IMR-90 (cell line): ENCODE measurements at regions not wholly inside any gene's neighbourhood (a gene's known extent, or its start where the extent isn't known, plus 50 kb on each side); places are given as distances from the start of the nearest gene placed in this dataset.

Experiments
- ATAC-seq: fragments of 200-7000 bp; cut with Tn5 transposase; 2 replicates; pipeline ENCODE4 v1.9.1; 2020; ENCODE audit warnings: low read depth, mild to moderate bottlenecking, moderate library complexity
- BruUV-seq: library from RNA; stranded (reverse); fragments of 400-500 nt; replicated peaks from 2 replicates; lab custom pipeline; 2021; lab: Mats Ljungman, UMichigan
- CTCF ChIA-PET: fragments of 300-600 bp; formaldehyde crosslinking; extraction: SDS; loops from one replicate; lab custom pipeline; 2021; ENCODE audit warnings: antibody characterized with exemption; lab: Yijun Ruan, JAX
- POLR2A ChIA-PET: fragments of 300-600 bp; sonication (Branson Sonifier 250); formaldehyde crosslinking; loops from one replicate; lab custom pipeline; 2022; ENCODE audit warnings: antibody characterized with exemption; ENCODE audit not compliant: unreplicated experiment; lab: Charles Lee
- DNase-seq: peaks from one replicate; pipeline ENCODE4 v3.0.0; 2013
- H2AFZ ChIP-seq: replicated peaks from 2 replicates; pipeline ENCODE3; 2013; ENCODE audit warnings: low read length, mild to moderate bottlenecking; ENCODE audit not compliant: poor library complexity
- H2AK5ac ChIP-seq: 2 replicates; pipeline ENCODE4 v1.6.1; 2013; ENCODE audit warnings: low read depth, low read length, inconsistent platforms
- H2AK9ac ChIP-seq: replicated peaks from 2 replicates; pipeline ENCODE3; 2013; ENCODE audit warnings: mild to moderate bottlenecking, low read depth, low read length, moderate library complexity; ENCODE audit not compliant: poor library complexity
- H2BK120ac ChIP-seq: 2 replicates; pipeline ENCODE4 v1.6.1; 2013; ENCODE audit warnings: low read depth, low read length, inconsistent platforms
- H2BK15ac ChIP-seq: 3 replicates; pipeline ENCODE4 v1.6.1; 2013; ENCODE audit warnings: low read depth, low read length, inconsistent platforms
- H2BK20ac ChIP-seq: 2 replicates; pipeline ENCODE4 v1.6.1; 2013; ENCODE audit warnings: low read depth, mild to moderate bottlenecking, inconsistent platforms, low read length, moderate library complexity
- H2BK5ac ChIP-seq: 2 replicates; pipeline ENCODE4 v1.6.1; 2013; ENCODE audit warnings: mild to moderate bottlenecking, low read depth, low read length, inconsistent platforms; ENCODE audit not compliant: poor library complexity, severe bottlenecking
- H3K14ac ChIP-seq: replicated peaks from 2 replicates; pipeline ENCODE4 v1.6.1; 2013; ENCODE audit warnings: low read depth, low read length, inconsistent platforms
- H3K18ac ChIP-seq: 2 replicates; pipeline ENCODE4 v1.6.1; 2013; ENCODE audit warnings: low read depth, low read length, control low read depth
- H3K23ac ChIP-seq: 2 replicates; pipeline ENCODE4 v1.6.1; 2013; ENCODE audit warnings: low read depth, low read length, inconsistent platforms
- H3K27ac ChIP-seq: 2 replicates; pipeline ENCODE4 v1.5.1; 2013; ENCODE audit warnings: mild to moderate bottlenecking, control low read depth, low read length; ENCODE audit not compliant: insufficient read depth
- H3K27me3 ChIP-seq: 2 replicates; pipeline ENCODE4 v1.6.1; 2013; ENCODE audit warnings: low read length; ENCODE audit not compliant: control insufficient read depth, insufficient read depth
- H3K36me3 ChIP-seq: 2 replicates; pipeline ENCODE4 v1.6.1; 2013; ENCODE audit warnings: low read length, mixed read lengths; ENCODE audit not compliant: control insufficient read depth, insufficient read depth
- H3K4ac ChIP-seq: 2 replicates; pipeline ENCODE4 v1.6.1; 2013; ENCODE audit warnings: low read depth, low read length, inconsistent platforms
- H3K4me1 ChIP-seq: 2 replicates; pipeline ENCODE4 v1.6.1; 2013; ENCODE audit warnings: low read length, mixed read lengths; ENCODE audit not compliant: control insufficient read depth, insufficient read depth
- H3K4me2 ChIP-seq: 2 replicates; pipeline ENCODE4 v1.6.1; 2013; ENCODE audit warnings: low read depth, mild to moderate bottlenecking, control low read depth, low read length, moderate library complexity
- H3K4me3 ChIP-seq: 2 replicates; pipeline ENCODE4 v1.5.1; 2013; ENCODE audit warnings: low read depth, mild to moderate bottlenecking, control low read depth, low read length, moderate library complexity; ENCODE audit not compliant: insufficient read depth
- H3K56ac ChIP-seq: 2 replicates; pipeline ENCODE4 v1.6.1; 2013; ENCODE audit warnings: low read length, inconsistent platforms; ENCODE audit not compliant: insufficient read depth; ENCODE audit errors: extremely low read depth
- H3K79me1 ChIP-seq, 2 experiments: 2 replicates each; pipeline ENCODE4 v1.6.1; 2013; ENCODE audit warnings: low read length in 2 of 2, inconsistent platforms in 1 of 2, low read depth in 1 of 2
- H3K9ac ChIP-seq: 2 replicates; pipeline ENCODE4 v1.6.1; 2013; ENCODE audit warnings: low read depth, low read length, control low read depth
- H3K9me1 ChIP-seq: 2 replicates; pipeline ENCODE4 v1.6.1; 2013; ENCODE audit warnings: low read length, inconsistent platforms; ENCODE audit not compliant: insufficient read depth
- H3K9me3 ChIP-seq: 2 replicates; pipeline ENCODE4 v1.6.1; 2013; ENCODE audit warnings: low read length; ENCODE audit not compliant: control insufficient read depth, insufficient read depth
- H4K20me1 ChIP-seq: 2 replicates; pipeline ENCODE4 v1.6.1; 2013; ENCODE audit warnings: low read length, inconsistent platforms; ENCODE audit not compliant: insufficient read depth
- H4K5ac ChIP-seq: 2 replicates; pipeline ENCODE4 v1.6.1; 2013; ENCODE audit warnings: mild to moderate bottlenecking, low read depth, low read length, control low read depth
- H4K8ac ChIP-seq, 2 experiments: 2 replicates each; pipeline ENCODE4 v1.6.1; 2013; ENCODE audit warnings: low read depth in 2 of 2, low read length in 2 of 2, control low read depth in 1 of 2, inconsistent platforms in 1 of 2
- H4K91ac ChIP-seq: 2 replicates; pipeline ENCODE4 v1.6.1; 2013; ENCODE audit warnings: low read depth, low read length, inconsistent platforms; ENCODE audit not compliant: insufficient read depth
- CEBPB ChIP-seq: IDR thresholded peaks from 2 replicates; pipeline ENCODE4 v1.6.1; 2012; ENCODE audit warnings: low read depth, low read length, improper control_type of control experiment
- CHD1 ChIP-seq: IDR thresholded peaks from 2 replicates; pipeline ENCODE4 v1.6.1; 2012; ENCODE audit warnings: low read depth, low read length, improper control_type of control experiment
- ELK1 ChIP-seq: fragments of 150-350 bp; IDR thresholded peaks from 2 replicates; pipeline ENCODE4 v1.6.1; 2016; ENCODE audit warnings: low read depth, mild to moderate bottlenecking, low read length, moderate library complexity, borderline replicate concordance
- MAFK ChIP-seq: IDR thresholded peaks from 2 replicates; pipeline ENCODE4 v1.6.1; 2012; ENCODE audit warnings: low read depth, low read length, improper control_type of control experiment
- MXI1 ChIP-seq: IDR thresholded peaks from 2 replicates; pipeline ENCODE4 v1.6.1; 2012; ENCODE audit warnings: low read depth, mild to moderate bottlenecking, low read length, moderate library complexity, borderline replicate concordance
- NFE2L2 ChIP-seq: fragments of 150-350 bp; IDR thresholded peaks from 2 replicates; pipeline ENCODE4 v1.6.1; 2016; ENCODE audit warnings: low read depth, mild to moderate bottlenecking, low read length
- POLR2A ChIP-seq: IDR thresholded peaks from 2 replicates; pipeline ENCODE4 v1.6.1; 2012; ENCODE audit warnings: mild to moderate bottlenecking, low read depth, low read length
- RAD21 ChIP-seq: IDR thresholded peaks from 2 replicates; pipeline ENCODE4 v1.6.1; 2012; ENCODE audit warnings: low read length, improper control_type of control experiment
- RFX5 ChIP-seq: IDR thresholded peaks from 2 replicates; pipeline ENCODE4 v1.8.0; 2012; ENCODE audit warnings: low read depth, mild to moderate bottlenecking, low read length, moderate library complexity
- SMC3 ChIP-seq: fragments of 150-350 bp; IDR thresholded peaks from 2 replicates; pipeline ENCODE4 v1.6.1; 2016; ENCODE audit warnings: low read depth, mild to moderate bottlenecking, antibody characterized with exemption, low read length, moderate library complexity
- WGBS, 2 experiments: methylation state at CpG; one replicate each; pipeline versions ENCODE4 v1.1.5 to v1.1.7; 2013; ENCODE audit warnings: missing lambda C conversion rate in 2 of 2; ENCODE audit not compliant: insufficient read length in 1 of 2; ENCODE audit errors: extremely low coverage in 2 of 2; 5-methylcytosine and 5-hydroxymethylcytosine counted together
- dilution Hi-C: fragments of 300-500 bp; cut with HindIII; formaldehyde crosslinking; loops from one replicate; pipeline ENCODE4 v1.14.3; 2018; ENCODE audit warnings: low sequenced_read_pairs; ENCODE audit not compliant: unreplicated experiment
- in situ Hi-C: fragments of 300-500 bp; cut with MboI; formaldehyde crosslinking; loops from 3 replicates; pipeline ENCODE4 v1.14.3; 2019; ENCODE audit warnings: low sequenced_read_pairs, inconsistent platforms, mixed read lengths
- intact Hi-C: fragments of 100-400 bp; cut with micrococcal nuclease; formaldehyde crosslinking; loops from 2 replicates; pipeline ENCODE4 v1.10.0; 2022
- TF ChIP-seq, protein P1 (sequence below): conservative IDR thresholded peaks from 2 replicates; pipeline ENCODE4 v1.5.1; 2012; ENCODE audit warnings: mild to moderate bottlenecking, low read depth, low read length, improper control_type of control experiment

DNA sequence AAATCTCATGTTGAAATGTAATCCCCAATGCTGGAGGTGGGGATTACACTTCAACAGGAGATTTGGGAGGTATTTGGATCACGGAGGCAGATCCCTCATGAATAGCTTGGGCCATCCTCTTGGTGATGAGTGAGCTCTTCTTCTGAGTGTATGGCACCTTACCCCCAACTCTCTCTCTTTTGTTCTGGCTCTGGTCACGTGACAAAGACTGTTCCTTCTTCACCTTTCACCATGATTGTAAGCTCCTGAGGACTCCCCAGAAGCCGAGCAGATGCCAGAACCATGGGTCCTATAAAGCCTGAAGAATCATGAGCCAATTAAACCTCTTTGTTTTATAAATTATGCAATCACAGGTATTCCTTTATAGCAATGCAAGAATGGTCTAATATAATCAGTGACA lies 684.2 kb downstream of the LIG4 start:
- Histone ChIP-seq H4K20me1 (peaks cover 12% of the 10 kb centered on the region; the same call in 1 of the 2 replicates), H4K91ac (no peak overlapping the region), H3K4me2 (no peak overlapping the region), H3K79me1 (peaks cover 29 to 41% of the 10 kb centered on the region in 2 experiments), H4K5ac (no peak overlapping the region), H3K56ac (no peak overlapping the region), H3K23ac (no peak overlapping the region), H3K14ac (no peak overlapping the region), H3K36me3 (no peaks in the 10 kb centered on the region), H3K18ac (no peak overlapping the region), H3K4me1 (peaks cover 2% of the 10 kb centered on the region), H3K9me1 (no peaks in the 10 kb centered on the region; the same call in 1 of the 2 replicates), H3K9me3 (no peaks in the 10 kb centered on the region), H4K8ac (no peak overlapping the region), H2AK5ac (no peak overlapping the region), H2BK120ac (no peak overlapping the region), H2AK9ac (no peak overlapping the region), H3K4ac (no peak overlapping the region), H2BK20ac (no peak overlapping the region), H2AFZ (no peak overlapping the region), H2BK5ac (no peak overlapping the region), H3K27me3 (no peaks in the 10 kb centered on the region), H3K27ac (no peak overlapping the region), H2BK15ac (no peak overlapping the region), H3K4me3 (no peak overlapping the region), H3K9ac (no peak overlapping the region)
- ChIA-PET POLR2A (no interaction called here), CTCF (no interaction called here)
- no peak for ATAC-seq
- WGBS, 2 experiments, result 61% methylated on average over 2 of the region's 3 CpGs; no CpG with 5 or more reads in 1 of the 2 experiments
- in situ Hi-C loops, result no loop called here
- intact Hi-C loops, result no loop called here
- no peak for DNase-seq
- TF ChIP-seq ELK1 (no peak), MXI1 (no peak), NFE2L2 (no peak), RFX5 (no peak), RAD21 (no peak), CEBPB (no peak), POLR2A (no peak), MAFK (no peak), SMC3 (no peak), CHD1 (no peak)
- TF ChIP-seq, protein P1, sequence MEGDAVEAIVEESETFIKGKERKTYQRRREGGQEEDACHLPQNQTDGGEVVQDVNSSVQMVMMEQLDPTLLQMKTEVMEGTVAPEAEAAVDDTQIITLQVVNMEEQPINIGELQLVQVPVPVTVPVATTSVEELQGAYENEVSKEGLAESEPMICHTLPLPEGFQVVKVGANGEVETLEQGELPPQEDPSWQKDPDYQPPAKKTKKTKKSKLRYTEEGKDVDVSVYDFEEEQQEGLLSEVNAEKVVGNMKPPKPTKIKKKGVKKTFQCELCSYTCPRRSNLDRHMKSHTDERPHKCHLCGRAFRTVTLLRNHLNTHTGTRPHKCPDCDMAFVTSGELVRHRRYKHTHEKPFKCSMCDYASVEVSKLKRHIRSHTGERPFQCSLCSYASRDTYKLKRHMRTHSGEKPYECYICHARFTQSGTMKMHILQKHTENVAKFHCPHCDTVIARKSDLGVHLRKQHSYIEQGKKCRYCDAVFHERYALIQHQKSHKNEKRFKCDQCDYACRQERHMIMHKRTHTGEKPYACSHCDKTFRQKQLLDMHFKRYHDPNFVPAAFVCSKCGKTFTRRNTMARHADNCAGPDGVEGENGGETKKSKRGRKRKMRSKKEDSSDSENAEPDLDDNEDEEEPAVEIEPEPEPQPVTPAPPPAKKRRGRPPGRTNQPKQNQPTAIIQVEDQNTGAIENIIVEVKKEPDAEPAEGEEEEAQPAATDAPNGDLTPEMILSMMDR, result no peak
- BruUV-seq, result no TSS peak
- dilution Hi-C loops, result no loop called here
